ENCODE measurements at regions not wholly inside any gene's neighbourhood (a gene's known extent, or its start where the extent isn't known, plus 50 kb on each side); places are given as distances from the start of the nearest gene placed in this dataset.

- peaks cover 86% of the 10 kb centered on the region for H3K9me3 ChIP-seq (ENCODE audit: control insufficient read depth, low read depth, low read length)
- no peak overlapping the region for H3K18ac ChIP-seq (ENCODE audit: insufficient read length, low read depth, low read length)
- no peak overlapping the region for H2AK5ac ChIP-seq (ENCODE audit: insufficient read length, low read length)
- H2BK12ac ChIP-seq (ENCODE audit: insufficient read length, low read depth, low read length), result no peak overlapping the region
- no peak overlapping the region for H3K4me3 Mint-ChIP-seq
- no peaks in the 10 kb centered on the region for H3K4me1 Mint-ChIP-seq
- no peak overlapping the region for H2AFZ ChIP-seq (ENCODE audit: low read length)
- no peak overlapping the region for H4K5ac ChIP-seq (ENCODE audit: insufficient read length, low read depth, low read length)
- no peaks in the 10 kb centered on the region for H4K20me1 ChIP-seq (ENCODE audit: control insufficient read depth, insufficient read depth, insufficient read length)
- H2BK120ac ChIP-seq (ENCODE audit: low read depth, low read length, poor library complexity, severe bottlenecking), result no peak overlapping the region
- H3K79me2 ChIP-seq (ENCODE audit: insufficient read depth, low read length), result no peaks in the 10 kb centered on the region
- H3K27ac ChIP-seq (ENCODE audit: insufficient read length, low read depth, low read length), result no peak overlapping the region
- DNase-seq, result no peak
- H3K27me3 ChIP-seq (ENCODE audit: insufficient read depth, low read length), result no peaks in the 10 kb centered on the region
- no peak overlapping the region for H4K91ac ChIP-seq (ENCODE audit: insufficient read length, low read depth, low read length)
- no peak overlapping the region for H4K8ac ChIP-seq (replicated peaks; ENCODE audit: insufficient read length, low read depth, low read length)
- no peaks in the 10 kb centered on the region for H3K79me1 ChIP-seq (ENCODE audit: insufficient read depth, low read depth, low read length, poor library complexity, severe bottlenecking)
- no peak overlapping the region for H3K27ac Mint-ChIP-seq
- peaks cover 38 to 52% (median 38%) of the 10 kb centered on the region in 3 experiments; a peak in 6 of 7 replicates for H3K36me3 Mint-ChIP-seq (ENCODE audit: insufficient read depth in 1 of 3, low read depth in 3 of 3)
- H3K9ac ChIP-seq (ENCODE audit: extremely low read depth, insufficient read length, low read length), result no peak overlapping the region
- H3K23me2 ChIP-seq (ENCODE audit: insufficient read length, low read depth, low read length, poor library complexity, severe bottlenecking), result no peaks in the 10 kb centered on the region
- no peak overlapping the region for H2BK20ac ChIP-seq (ENCODE audit: low read depth, low read length, poor library complexity, severe bottlenecking)
- H2BK5ac ChIP-seq (ENCODE audit: insufficient read length, low read length), result no peak overlapping the region
- no peak overlapping the region for H2BK15ac ChIP-seq (ENCODE audit: low read depth, low read length)
- TF ChIP-seq CTCF (conservative IDR thresholded peaks at IDR 0.05), result no peak
- no peak overlapping the region for H3K4me2 ChIP-seq (ENCODE audit: insufficient read depth, insufficient read length, low read length)
- no peak overlapping the region for H3K14ac ChIP-seq (ENCODE audit: insufficient read depth, low read length)
- H3K23ac ChIP-seq (ENCODE audit: insufficient read length, low read depth, low read length), result no peak overlapping the region
- WGBS (ENCODE audit: extremely low coverage, insufficient read length, low lambda C conversion rate), result no CpG with 5 or more reads among the region's 1 CpG
- H3K4me1 ChIP-seq (ENCODE audit: insufficient read depth, low read length), result no peaks in the 10 kb centered on the region
- H3K9me3 Mint-ChIP-seq, result peaks cover 97 to 100% of the 10 kb centered on the region in 2 experiments
- H3K56ac ChIP-seq (ENCODE audit: insufficient read length, low read depth, low read length), result no peak overlapping the region
- H3T11ph ChIP-seq (ENCODE audit: low read length), result no peak overlapping the region
- peaks cover 5% of the 10 kb centered on the region for H3K27me3 Mint-ChIP-seq (ENCODE audit: low read depth)
- H3K4ac ChIP-seq (ENCODE audit: low read depth, low read length), result no peak overlapping the region
These were observed 2447.0 kb downstream of the TP53TG3F start for GRCh38 chr16:35906440-35906839.

Measured in H9 (cell line).